Peyer's patch (tissue), 4 donors: ENCODE measurements at regions not wholly inside any gene's neighbourhood (a gene's known extent, or its start where the extent isn't known, plus 50 kb on each side); places are given as distances from the start of the nearest gene placed in this dataset.

Source experiments
- CTCF ChIP-seq, 6 experiments: fragments of 450-650 bp in 4 of 6; fragments of 200-600 bp in 2 of 6; sonication (generic) in 1 of 6; IDR thresholded peaks; one replicate each; pipeline ENCODE4 v1.5.1; 2017 to 2019; ENCODE audit warnings: antibody characterized with exemption in 6 of 6, mild to moderate bottlenecking in 3 of 6, moderate library complexity in 1 of 6
- POLR2A ChIP-seq, 2 donors: fragments of 450-650 bp; IDR thresholded peaks; one replicate each; pipeline ENCODE4 v1.5.1; 2017; ENCODE audit warnings: antibody characterized with exemption in 2 of 2, mild to moderate bottlenecking in 2 of 2, moderate library complexity in 2 of 2

GRCh38 chr9:82911996-82912395 is 150.9 kb downstream of the RASEF start:
- TF ChIP-seq CTCF (IDR thresholded peaks at IDR 0.05) (no peak), POLR2A (IDR thresholded peaks at IDR 0.05) (no peak)
